Ammon's horn (tissue), 1 donor: ENCODE measurements at regions not wholly inside any gene's neighbourhood (a gene's known extent, or its start where the extent isn't known, plus 50 kb on each side); places are given as distances from the start of the nearest gene placed in this dataset.
"Not testable (repeated sequence)": the region's sequence is repeated elsewhere in the genome, so short reads cannot be mapped to it uniquely, and the experiment has no call there.

Experiments used
- DNase-seq: peaks from one replicate; pipeline ENCODE4 v3.0.0-alpha.2; 2016; ENCODE audit warnings: low spot score

DNA sequence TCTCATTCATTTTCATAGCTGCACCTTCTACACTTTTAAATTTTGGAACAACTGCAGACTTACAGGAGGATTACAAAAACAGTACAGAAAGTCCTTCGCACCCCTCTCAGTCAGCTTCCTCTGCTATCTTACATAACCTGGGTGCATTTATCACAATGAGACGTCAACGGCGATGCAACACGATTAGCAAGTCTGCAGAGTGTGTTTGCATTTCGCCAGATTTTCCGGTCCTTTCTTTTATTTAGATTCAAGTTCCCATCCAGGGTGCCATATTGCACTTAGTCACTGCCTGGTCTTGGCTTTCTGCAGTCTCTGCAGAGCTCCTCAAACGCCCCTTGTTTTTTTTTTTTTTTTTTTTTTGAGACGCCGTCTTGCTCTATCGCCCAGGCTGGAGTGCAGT, 85.9 kb downstream of the ASMT start:
- DNase-seq, result no peak

DNA sequence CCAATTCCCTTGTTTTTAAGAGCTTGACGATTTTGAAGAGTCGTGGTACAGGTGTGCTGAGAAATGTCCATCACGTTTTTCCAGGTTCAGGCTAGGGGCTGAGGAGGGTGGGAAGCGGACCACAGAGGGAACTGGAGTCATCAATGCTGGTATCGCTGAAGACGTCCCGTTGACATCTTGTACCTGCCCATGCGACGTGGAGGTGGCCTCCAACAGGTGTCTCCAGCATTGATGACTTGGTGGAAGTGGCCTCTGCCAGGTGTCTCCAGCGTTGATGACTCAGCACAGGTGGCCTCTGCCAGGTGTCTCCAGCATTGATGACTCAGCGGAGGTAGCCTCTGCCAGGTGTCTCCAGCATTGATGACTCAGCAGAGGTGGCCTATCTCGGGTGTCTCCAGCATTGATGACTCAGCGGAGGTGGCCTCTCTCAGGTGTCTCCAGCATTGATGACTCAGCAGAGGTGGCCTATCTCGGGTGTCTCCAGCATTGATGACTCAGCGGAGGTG, 86.6 kb downstream of the ASMT start:
- DNase-seq, result not testable (repeated sequence)

DNA sequence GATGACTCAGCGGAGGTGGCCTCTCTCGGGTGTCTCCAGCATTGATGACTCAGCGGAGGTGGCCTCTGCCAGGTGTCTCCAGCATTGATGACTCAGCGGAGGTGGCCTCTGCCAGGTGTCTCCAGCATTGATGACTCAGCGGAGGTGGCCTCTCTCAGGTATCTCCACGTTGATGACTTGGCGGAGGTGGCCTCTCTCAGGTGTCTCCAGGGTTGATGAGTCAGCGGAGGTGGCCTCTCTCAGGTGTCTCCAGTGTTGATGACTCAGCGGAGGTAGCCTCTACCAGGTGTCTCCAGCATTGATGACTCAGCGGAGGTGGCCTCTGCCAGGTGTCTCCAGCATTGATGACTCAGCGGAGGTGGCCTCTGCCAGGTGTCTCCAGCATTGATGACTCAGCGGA, 87.3 kb downstream of the ASMT start:
- not testable (repeated sequence) for DNase-seq

DNA sequence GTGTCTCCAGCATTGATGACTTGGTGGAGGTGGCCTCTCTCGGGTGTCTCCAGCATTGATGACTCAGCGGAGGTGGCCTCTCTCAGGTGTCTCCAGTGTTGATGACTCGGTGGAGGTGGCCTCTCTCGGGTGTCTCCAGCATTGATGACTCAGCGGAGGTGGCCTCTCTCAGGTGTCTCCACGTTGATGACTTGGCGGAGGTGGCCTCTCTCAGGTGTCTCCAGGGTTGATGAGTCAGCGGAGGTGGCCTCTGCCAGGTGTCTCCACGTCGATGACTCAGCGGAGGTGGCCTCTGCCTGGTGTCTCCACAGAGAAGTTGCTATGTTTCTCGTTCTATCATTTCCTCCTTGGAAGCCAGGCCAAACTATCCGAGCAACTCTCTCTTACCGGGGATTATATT, 87.7 kb downstream of the ASMT start:
- DNase-seq, result not testable (repeated sequence)

DNA sequence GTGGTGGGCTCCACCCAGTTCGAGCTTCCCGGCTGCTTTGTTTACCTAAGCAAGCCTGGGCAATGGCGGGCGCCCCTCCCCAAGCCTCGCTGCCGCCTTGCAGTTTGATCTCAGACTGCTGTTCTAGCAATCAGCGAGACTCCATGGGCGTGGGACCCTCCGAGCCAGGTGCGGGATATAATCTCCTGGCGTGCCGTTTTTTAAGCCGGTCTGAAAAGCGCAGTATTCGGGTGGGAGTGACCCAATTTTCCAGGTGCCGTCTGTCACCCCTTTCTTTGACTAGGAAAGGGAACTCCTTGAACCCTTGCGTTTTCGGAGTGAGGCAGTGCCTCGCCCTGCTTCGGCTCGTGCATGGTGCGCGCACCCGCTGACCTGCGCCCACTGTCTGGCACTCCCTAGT, 94.4 kb downstream of the ASMT start:
- not testable (repeated sequence) for DNase-seq

DNA sequence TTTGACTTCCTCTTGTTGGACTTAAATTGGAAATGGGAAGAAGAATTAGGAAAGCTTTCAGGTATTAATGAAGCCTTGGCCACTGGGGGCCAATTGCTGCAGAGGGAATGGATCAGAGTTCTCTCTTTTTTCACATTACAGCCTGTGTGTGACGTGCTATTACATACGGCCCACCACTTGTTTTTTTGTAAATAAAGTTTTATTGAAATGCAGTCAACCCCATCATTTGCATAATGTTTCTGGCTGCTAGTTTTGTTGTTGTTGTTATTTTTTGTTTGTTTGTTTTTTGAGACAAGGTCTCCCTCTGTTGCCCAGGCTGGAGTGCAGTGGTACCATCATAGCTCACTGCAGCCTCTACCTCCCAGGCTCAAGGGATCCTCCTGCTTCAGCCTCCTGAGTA, 98.4 kb downstream of the ASMT start:
- no peak for DNase-seq

DNA sequence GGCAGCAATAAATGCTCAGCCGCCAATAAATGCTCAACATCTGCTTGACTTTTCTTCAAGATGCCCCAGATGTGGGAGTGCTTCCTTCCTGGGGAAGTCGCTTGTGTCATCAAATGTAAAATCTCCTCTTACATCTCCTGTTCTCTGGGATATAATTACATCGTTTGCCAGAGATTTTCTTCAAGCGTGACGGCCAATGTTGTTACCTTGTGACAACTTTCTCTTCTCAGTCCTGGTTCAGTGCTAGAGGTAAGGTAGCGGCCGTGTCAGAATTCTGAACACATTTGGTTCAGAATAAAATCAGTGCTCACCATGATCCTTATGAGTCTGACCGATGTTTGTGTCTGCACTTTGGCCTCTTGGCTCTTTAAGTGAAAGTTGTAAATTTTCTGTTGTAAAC, 102.5 kb downstream of the ASMT start:
- no peak for DNase-seq

DNA sequence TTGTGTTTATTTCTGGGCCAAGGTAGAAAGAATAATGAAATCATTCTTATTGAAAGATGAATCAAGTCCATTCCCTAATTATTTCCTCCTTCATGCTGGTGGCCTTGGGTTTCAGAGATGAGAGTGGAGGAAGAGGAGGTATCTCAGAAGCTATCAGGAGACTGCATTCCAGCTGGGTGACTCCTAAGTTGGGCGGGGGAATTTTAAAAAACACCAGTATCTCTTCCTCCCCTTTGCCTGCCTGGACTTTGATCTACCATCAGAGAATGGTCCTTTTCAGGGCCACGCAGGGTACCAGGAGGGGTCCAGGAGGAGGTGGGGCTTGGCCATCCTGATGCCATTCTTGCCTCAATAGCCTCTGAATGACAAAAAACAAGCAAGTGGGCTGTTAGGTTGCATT, 104.4 kb downstream of the ASMT start:
- DNase-seq, result no peak

DNA sequence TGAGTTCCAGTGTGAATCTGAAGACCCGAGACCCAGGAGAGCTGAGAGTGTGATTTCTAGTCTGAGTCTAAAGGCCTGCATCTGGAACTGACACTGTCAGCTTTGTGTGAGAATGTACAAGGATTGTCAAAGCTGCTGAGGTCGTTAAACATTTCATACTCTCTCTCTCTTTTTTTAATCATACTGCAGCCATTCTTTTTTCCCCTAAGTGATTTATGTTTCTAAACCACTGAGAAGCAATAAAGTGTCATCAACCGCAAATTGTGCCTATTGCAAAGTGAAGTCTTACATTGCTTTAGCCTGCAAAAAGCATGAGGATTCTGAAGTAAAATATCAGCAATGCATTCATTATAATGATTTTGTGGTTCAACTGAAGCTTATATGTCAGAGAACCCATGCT, 106.0 kb downstream of the ASMT start:
- no peak for DNase-seq

DNA sequence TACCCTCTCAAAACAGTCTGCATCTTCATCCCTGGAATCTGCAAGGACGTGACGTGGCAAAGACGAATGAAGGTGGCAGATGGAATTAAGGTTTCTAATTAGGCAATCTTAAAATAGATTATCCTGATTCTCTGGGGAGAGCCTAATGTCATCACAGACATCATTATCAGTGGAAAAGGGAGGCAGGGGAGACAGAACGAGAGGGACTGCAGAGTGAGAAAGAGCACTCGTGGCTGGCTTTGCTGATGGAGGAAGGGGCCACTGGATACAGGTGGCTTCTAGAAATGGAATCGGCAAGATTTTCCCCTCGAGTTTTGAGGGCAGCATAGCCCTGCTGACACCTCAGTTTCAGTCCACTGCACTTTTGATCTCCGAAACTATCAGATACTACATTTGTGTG, 110.6 kb downstream of the ASMT start:
- no peak for DNase-seq

DNA sequence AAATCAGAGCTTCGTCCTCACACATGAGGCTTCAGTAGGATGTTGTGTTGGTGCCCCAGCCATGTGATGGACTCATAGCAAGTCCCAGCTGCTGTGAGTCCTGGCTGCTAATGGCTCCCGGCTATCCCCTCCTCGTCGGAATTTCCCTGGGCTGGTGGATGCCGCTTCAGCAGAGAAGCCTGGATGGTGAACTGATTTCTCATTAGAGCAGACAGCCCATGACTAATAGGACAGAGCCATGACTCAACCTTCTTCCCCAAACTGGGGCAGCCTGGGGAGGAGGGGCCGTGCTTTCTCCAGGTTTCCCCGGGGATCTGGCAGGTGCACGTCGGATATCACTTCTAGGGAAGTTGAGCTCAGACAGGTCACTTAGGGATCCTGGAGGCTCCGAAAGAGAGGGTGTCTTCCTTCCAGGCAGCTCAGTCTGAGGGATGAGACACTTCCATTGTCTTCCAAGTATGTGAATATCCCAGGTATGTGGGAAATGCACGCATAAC, 112.7 kb downstream of the ASMT start:
- no peak for DNase-seq

DNA sequence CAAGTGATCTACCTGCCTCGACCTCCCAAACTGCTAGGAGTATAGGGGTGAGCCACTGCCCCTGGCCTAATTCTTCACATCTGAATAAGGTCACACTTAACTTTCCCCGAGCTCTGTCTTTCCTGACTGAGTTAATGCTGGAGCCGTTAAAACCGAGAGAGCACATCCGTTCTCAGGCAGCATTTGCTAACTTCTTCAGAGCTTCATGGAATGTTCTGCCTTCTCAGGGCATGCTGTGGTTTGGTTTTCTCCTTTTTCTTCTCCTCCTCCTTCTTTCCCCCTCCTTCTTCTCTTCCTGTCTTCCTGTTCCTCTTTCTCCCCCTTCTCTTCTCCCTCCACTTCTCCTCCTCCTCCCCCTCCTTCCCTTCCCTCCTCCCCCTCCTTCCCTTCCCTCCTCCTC, 119.9 kb downstream of the ASMT start:
- no peak for DNase-seq

DNA sequence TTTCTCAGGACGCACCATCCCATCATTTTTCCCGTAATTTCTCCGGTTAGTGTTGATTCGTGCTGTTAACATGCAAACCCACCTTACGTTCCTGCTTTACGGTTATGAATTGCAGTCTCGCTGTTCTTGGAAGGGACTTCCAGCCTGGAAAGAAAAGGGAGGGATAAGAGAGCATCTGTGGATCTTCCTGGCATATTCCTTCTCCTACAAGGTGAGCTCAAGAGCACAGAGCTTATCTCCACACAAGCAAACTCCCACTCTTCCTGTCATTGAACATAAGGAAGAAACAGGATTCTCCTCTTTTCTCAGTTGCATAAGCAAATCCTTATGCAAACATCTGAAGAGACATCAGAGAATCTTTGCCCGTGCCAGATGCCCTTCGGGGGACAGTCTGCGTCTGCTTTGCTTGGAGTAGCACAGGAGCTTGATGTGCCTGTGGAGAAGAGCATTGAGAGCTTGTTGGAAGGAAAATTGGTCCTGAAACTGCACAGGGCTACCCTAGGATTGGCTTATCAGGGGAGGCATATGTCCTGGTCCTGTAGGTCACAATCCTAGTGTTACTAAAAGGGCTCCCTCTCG, 127.0 kb downstream of the ASMT start:
- DNase-seq, result no peak

DNA sequence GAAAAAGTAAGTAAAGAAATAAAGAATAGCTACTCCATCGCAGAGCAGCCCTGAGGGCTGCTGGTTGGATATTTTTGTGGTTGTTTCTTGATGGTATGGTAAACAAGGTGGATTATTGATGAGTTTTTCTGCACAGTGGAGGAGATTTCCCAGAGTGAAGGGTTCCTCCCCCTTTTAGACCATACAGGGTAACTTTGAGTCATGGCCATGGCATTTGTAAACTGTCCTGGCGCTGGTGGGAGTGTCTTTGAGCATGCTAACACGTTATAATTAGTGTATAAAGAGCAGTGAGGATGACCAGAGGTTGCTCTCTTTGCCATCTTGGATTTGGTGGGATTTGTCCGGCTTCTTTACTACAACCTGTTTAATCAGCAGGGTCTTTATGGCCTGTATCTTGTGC, 128.2 kb downstream of the ASMT start:
- DNase-seq, result no peak

DNA sequence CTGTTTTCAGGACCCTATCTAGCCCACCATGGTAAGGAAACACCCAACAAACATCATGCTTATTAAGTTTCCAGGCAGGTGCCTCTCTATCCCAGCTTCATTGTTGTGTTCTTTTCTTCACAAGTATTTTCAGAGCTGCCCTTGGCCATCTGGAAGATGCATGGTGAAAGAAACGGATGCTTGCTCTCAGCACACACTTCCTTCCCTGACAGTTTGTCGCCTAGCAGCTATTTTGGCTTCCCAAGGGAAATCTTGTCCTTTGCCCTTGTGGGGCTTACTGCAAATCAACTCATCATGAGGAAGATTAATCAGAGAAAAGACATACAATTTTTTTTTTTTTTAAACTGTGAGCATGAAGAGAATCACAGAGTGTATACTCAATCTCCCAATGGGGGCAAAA, 128.8 kb downstream of the ASMT start:
- no peak for DNase-seq

DNA sequence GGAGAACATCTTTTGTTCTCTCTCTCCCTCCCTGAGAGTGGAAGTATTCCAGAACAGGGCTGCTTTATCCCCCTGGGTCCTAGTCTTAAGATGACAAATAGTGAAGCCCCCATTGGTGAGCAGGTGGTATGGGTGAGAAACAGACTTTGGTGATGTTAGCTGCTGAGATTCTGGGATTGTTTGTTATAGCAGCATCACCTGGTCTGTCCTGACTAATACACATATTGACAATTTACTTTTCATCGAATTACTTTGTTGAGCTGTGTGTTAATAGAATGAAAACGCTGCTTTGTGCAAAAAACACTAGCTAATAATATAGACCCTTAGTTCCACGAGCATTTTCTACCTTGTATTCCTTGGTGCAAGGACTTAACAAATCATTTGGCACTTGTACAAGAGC, 133.5 kb downstream of the ASMT start:
- DNase-seq, result no peak

DNA sequence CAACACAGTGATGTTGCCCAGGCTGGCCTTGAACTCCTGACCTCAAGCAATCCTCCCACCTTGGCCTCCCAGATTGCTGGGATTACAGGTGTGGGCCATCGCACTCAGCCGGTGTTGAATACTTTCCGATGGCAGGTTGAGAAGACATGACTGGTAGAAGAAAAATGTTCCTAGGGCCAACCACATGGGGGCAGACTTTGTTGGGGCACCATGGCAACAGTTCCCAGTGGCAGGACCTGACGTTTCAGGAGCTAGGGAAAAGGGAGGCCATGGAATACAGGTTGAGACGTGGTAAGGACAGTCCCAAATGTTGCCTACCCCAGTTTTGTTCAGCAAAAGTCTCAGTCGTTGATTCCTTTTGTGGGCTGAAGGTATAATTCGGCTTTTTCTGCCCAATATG, 134.6 kb downstream of the ASMT start:
- no peak for DNase-seq

DNA sequence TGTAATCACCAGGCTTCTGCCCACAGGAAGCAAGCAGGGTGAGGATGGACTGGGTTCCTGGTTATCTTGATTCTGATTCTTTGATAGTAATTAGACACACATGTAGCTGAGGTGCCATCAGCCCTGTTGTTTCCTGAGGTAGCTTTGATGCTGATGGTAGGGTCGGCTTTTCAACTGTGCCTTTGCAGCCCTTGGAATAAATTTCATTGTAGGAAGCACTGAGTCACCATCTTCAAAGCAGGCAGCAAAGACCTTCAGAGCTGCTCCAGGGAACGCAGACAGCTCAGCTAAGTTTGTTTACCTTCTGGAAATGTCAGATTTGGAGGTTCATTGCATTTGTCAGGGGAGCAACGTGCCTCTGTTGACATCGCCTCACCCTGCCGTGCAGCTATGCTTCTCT, 135.4 kb downstream of the ASMT start:
- DNase-seq, result no peak

DNA sequence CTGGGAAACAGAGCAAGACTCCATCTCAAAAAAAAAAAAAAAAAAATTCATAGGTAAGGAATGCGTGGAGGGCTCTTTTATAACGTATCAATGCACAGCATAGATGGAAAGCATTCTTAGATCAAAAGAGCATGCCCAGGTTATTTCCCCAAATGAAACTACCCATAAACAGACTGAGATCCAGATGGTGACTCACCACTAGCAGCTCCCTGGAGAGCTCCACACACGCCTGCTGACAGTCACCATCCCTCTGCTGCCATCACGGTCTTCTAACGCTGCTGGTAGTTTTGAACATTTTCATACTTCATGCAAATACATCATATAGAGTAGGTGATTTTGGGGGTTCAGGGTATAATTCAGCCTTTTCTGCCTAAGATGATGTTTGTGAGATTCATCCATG, 136.9 kb downstream of the ASMT start:
- no peak for DNase-seq

DNA sequence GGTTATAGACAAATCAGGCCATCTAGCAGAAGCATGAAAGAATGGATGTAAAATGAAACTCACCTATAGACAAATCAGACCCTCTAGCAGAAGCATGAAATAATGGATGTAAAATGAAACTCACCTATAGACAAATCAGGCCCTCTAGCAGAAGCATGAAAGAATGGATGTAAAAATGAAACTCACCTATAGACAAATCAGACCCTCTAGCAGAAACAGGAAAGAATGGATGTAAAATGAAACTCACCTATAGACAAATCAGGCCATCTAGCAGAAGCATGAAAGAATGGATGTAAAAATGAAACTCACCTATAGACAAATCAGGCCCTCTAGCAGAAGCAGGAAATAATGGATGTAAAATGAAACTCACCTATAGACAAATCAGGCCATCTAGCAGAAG, 137.9 kb downstream of the ASMT start:
- not testable (repeated sequence) for DNase-seq

DNA sequence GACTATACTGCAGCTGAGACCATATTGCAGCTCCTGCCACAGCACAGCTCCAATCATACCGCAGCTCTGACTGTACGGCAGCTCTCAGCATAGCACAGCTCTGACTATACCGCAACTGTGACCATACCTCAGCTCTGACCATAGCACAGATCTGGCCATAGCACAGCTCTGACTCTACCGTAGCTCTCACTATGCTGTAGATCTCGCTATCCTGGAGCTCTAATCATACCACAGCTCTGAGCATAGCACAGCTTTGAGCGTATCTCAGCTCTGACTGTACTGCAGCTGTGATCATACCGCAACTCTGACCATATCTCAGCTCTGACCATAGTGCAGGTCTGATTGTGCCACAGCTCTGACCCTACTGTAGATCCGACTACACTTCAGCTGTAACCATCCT, 139.2 kb downstream of the ASMT start:
- DNase-seq, result no peak

DNA sequence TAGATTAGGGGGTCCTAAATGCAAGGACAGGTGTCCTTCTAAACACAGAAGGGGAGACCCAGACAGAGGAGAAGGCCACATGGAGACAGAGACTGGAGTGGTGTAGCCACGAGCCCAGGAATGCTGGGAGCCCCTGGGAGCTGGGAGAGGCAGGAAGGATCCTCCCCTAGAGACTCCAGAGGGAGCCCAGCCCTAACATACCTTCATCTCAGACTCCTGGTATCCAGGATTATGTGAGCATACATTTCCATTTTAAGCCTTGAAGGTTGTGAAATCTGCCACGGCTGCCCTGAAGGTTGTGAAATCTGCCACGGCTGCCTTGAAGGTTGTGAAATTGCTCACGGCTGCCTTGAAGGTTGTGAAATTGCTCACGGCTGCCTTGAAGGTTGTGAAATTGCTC, 148.4 kb downstream of the ASMT start:
- no peak for DNase-seq

DNA sequence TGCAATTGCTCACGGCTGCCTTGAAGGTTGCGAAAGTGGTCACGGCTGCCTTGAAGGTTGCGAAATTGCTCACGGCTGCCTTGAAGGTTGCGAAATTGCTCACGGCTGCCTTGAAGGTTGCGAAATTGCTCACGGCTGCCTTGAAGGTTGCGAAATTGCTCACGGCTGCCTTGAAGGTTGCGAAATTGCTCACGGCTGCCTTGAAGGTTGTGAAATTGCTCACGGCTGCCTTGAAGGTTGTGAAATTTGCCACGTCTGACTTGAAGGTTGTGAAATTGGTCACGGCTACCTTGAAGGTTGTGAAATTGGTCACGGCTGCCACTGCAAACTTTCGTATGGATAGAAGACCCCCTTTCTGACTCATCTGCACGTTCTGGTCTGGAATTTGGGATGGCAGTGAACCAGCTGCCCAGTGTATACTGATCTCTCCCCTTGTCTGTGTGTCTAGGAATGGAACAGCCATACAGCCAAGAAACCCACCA, 150.1 kb downstream of the ASMT start:
- not testable (repeated sequence) for DNase-seq

DNA sequence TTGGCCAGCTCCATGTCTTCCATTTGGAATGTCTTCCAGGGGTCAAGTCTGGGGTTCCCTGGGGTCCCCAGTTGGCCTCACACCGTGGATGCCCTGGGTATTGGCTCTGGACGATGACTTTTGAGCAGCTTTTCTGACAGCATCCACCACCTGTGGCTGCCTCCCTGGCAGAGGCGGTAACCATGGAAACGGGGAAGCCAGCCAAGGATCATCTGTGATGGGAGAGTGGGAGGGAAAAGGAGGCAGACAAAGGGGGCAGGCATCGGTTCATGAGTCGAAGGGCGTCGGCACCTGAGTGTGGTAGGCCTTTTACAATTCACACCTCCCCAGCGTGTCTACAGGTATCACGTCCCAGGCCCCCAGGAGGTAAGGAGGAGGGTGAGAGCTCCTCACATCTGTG, 152.2 kb downstream of the ASMT start:
- DNase-seq, result peak; percentile 49
